ENCODE measurements at regions not wholly inside any gene's neighbourhood (a gene's known extent, or its start where the extent isn't known, plus 50 kb on each side); places are given as distances from the start of the nearest gene placed in this dataset.

GRCh38 chr10:30763918-30764317 lies 134.4 kb upstream of the LYZL2 start:
- no peak overlapping the region for H3K4me3 ChIP-seq (ENCODE audit: low read depth, poor library complexity, severe bottlenecking)
- intact Hi-C loops (cut with DNase I; ENCODE audit: low total_unique reads): no loop called here
- TF ChIP-seq CTCF (IDR thresholded peaks at IDR 0.05): no peak
- TF ChIP-seq POLR2A (IDR thresholded peaks at IDR 0.05): no peak
- DNase-seq (ENCODE audit: low spot score in 2 of 2): no peak
- WGBS, 2 donors: 68 to 72% methylated on average over 11 of the region's 11 CpGs

- no peak for DNase-seq (ENCODE audit: low spot score in 2 of 2)
- whole genome bisulfite sequencing, 2 donors: 85 to 88% methylated on average over 2 of the region's 2 CpGs
- intact Hi-C loops (cut with DNase I; ENCODE audit: low total_unique reads): no loop called here
- no peak overlapping the region for H3K4me3 ChIP-seq (ENCODE audit: low read depth, poor library complexity, severe bottlenecking)
- TF ChIP-seq POLR2A (IDR thresholded peaks at IDR 0.05) (no peak), CTCF (IDR thresholded peaks at IDR 0.05) (no peak)
Observed at GRCh38 chr10:30762620-30763019, 133.1 kb upstream of the LYZL2 start.

- 80% methylated on average over 3 of the region's 3 CpGs for WGBS, 2 donors
- DNase-seq (ENCODE audit: low spot score in 2 of 2): no peak
- TF ChIP-seq CTCF (IDR thresholded peaks at IDR 0.05) (no peak), POLR2A (IDR thresholded peaks at IDR 0.05) (no peak)
- H3K4me3 ChIP-seq (ENCODE audit: low read depth, poor library complexity, severe bottlenecking): no peak overlapping the region
- intact Hi-C loops (cut with DNase I; ENCODE audit: low total_unique reads): no loop called here
Observed at GRCh38 chr10:30759423-30759822, 129.9 kb upstream of the LYZL2 start.

DNA sequence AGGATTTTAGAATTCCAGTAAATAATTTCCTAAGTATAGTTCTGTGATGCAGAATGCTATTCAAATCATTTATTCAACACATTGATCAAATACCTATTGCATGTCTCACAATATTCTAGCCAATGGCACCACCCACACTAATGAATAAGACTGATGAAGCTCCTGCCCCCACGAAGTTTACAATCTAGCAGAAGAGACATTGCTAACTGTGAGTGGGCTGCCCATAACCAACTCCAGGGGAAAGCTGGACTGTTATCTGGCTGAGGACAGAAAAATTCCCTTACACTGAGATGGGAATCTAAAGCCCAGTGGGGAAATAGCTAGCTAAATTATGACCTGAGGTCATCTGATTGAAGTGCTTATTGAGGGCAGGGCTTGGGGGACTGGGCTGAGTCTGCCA lies 128.8 kb upstream of the LYZL2 start:
- DNase-seq (ENCODE audit: low spot score in 2 of 2): no peak
- no peak overlapping the region for H3K4me3 ChIP-seq (ENCODE audit: low read depth, poor library complexity, severe bottlenecking)
- TF ChIP-seq POLR2A (IDR thresholded peaks at IDR 0.05): no peak
- TF ChIP-seq CTCF (IDR thresholded peaks at IDR 0.05): no peak
- intact Hi-C loops (cut with DNase I; ENCODE audit: low total_unique reads): no loop called here
- 47 to 59% methylated on average over 1 of the region's 1 CpG for WGBS, 2 donors

- H3K4me3 ChIP-seq (ENCODE audit: low read depth, poor library complexity, severe bottlenecking): no peak overlapping the region
- intact Hi-C loops (cut with DNase I; ENCODE audit: low total_unique reads): no loop called here
- TF ChIP-seq CTCF (IDR thresholded peaks at IDR 0.05) (no peak), POLR2A (IDR thresholded peaks at IDR 0.05) (no peak)
- WGBS, 2 donors: 97 to 98% methylated on average over 3 of the region's 3 CpGs
- DNase-seq (ENCODE audit: low spot score in 2 of 2): no peak
Observed at GRCh38 chr10:30756896-30757295, 127.3 kb upstream of the LYZL2 start.

- TF ChIP-seq POLR2A (IDR thresholded peaks at IDR 0.05) (no peak), CTCF (IDR thresholded peaks at IDR 0.05) (no peak)
- no peak overlapping the region for H3K4me3 ChIP-seq (ENCODE audit: low read depth, poor library complexity, severe bottlenecking)
- intact Hi-C loops (cut with DNase I; ENCODE audit: low total_unique reads): no loop called here
- no peak for DNase-seq (ENCODE audit: low spot score in 2 of 2)
- WGBS, 2 donors: 65 to 75% methylated on average over 2 of the region's 2 CpGs
Observed at GRCh38 chr10:30756151-30756550, 126.6 kb upstream of the LYZL2 start.

Measured in lower leg skin (tissue), 4 donors.